Astrocyte (in vitro differentiated cells and primary cell): ENCODE measurements at regions not wholly inside any gene's neighbourhood (a gene's known extent, or its start where the extent isn't known, plus 50 kb on each side); places are given as distances from the start of the nearest gene placed in this dataset.

ENCODE experiments used
- CTCF ChIP-seq: IDR thresholded peaks from 2 replicates; pipeline ENCODE4 v1.5.1; 2011; ENCODE audit warnings: low read depth, mild to moderate bottlenecking, inconsistent platforms, low read length, moderate library complexity; ENCODE audit not compliant: insufficient read depth
- EZH2 ChIP-seq: IDR thresholded peaks from 2 replicates; pipeline ENCODE4 v1.6.1; 2012; ENCODE audit warnings: mild to moderate bottlenecking, low read length, inconsistent platforms; ENCODE audit not compliant: insufficient read depth

- TF ChIP-seq CTCF = no peak
- no peak for TF ChIP-seq EZH2
These were observed 188.1 kb downstream of the CDC5L start for GRCh38 chr6:44575644-44576043.
